ENCODE measurements at regions not wholly inside any gene's neighbourhood (a gene's known extent, or its start where the extent isn't known, plus 50 kb on each side); places are given as distances from the start of the nearest gene placed in this dataset.

- no peak for TF ChIP-seq POLR2AphosphoS5 (IDR thresholded peaks at IDR 0.05)
- TF ChIP-seq CTCF (IDR thresholded peaks at IDR 0.05 in 8 of 11, conservative IDR thresholded peaks at IDR 0.05 in 3 of 11), result no peak
These were observed 669.5 kb upstream of the EPHA7 start for GRCh38 chr6:94088870-94089269.
